ENCODE measurements at regions not wholly inside any gene's neighbourhood (a gene's known extent, or its start where the extent isn't known, plus 50 kb on each side); places are given as distances from the start of the nearest gene placed in this dataset.

GRCh38 chr13:80690208-80690607, 349.3 kb upstream of the SPRY2 start:
- BruUV-seq (replicated peaks), result no TSS peak
- in situ Hi-C loops (cut with MboI; ENCODE audit: low sequenced_read_pairs), result no loop called here

More at GRCh38 chr13:80690208-80690607, 349.3 kb upstream of the SPRY2 start:
- CTCF ChIA-PET, result no interaction called here
- H3K79me1 ChIP-seq (ENCODE audit: low read depth in 1 of 2, low read length in 2 of 2), result no peaks in the 10 kb centered on the region
- H3K4me2 ChIP-seq (ENCODE audit: low read depth, low read length), result no peak overlapping the region
- H4K8ac ChIP-seq (ENCODE audit: low read depth in 2 of 2, low read length in 2 of 2), result no peak overlapping the region
- POLR2A ChIA-PET (ENCODE audit: unreplicated experiment), result no interaction called here
- intact Hi-C loops (cut with micrococcal nuclease), result no loop called here
- H3K56ac ChIP-seq (ENCODE audit: extremely low read depth, insufficient read depth, low read length), result no peak overlapping the region
- no peak overlapping the region for H2AK5ac ChIP-seq (ENCODE audit: low read depth, low read length)
- no peak overlapping the region for H3K14ac ChIP-seq (replicated peaks; ENCODE audit: low read depth, low read length)
- dilution Hi-C loops (cut with HindIII; ENCODE audit: low sequenced_read_pairs, unreplicated experiment), result no loop called here
- no peaks in the 10 kb centered on the region for H3K4me1 ChIP-seq (ENCODE audit: control insufficient read depth, insufficient read depth, low read length)
- H3K27me3 ChIP-seq (ENCODE audit: control insufficient read depth, insufficient read depth, low read length), result no peaks in the 10 kb centered on the region
- no peaks in the 10 kb centered on the region for H3K36me3 ChIP-seq (ENCODE audit: control insufficient read depth, insufficient read depth, low read length)
- DNase-seq, result no peak
- H2AFZ ChIP-seq (replicated peaks; ENCODE audit: low read length, poor library complexity), result no peak overlapping the region
- no CpG with 5 or more reads among the region's 3 CpGs for WGBS, 2 experiments (ENCODE audit: extremely low coverage in 2 of 2, insufficient read length in 1 of 2)
- no peak for TF ChIP-seq NFE2L2 (IDR thresholded peaks at IDR 0.05; ENCODE audit: low read depth, low read length)
- no peak for TF ChIP-seq CEBPB (IDR thresholded peaks at IDR 0.05; ENCODE audit: low read depth, low read length)
- TF ChIP-seq RAD21 (IDR thresholded peaks at IDR 0.05; ENCODE audit: low read length), result no peak
- TF ChIP-seq CHD1 (IDR thresholded peaks at IDR 0.05; ENCODE audit: low read depth, low read length), result no peak
- TF ChIP-seq SMC3 (IDR thresholded peaks at IDR 0.05; ENCODE audit: low read depth, low read length), result no peak
- no peak for TF ChIP-seq MXI1 (IDR thresholded peaks at IDR 0.05; ENCODE audit: borderline replicate concordance, low read depth, low read length)
- TF ChIP-seq RFX5 (IDR thresholded peaks at IDR 0.05; ENCODE audit: low read depth, low read length), result no peak
- no peak for TF ChIP-seq RCOR1 (IDR thresholded peaks at IDR 0.05; ENCODE audit: insufficient replicate concordance, low read length)
- no peak for TF ChIP-seq FOS (IDR thresholded peaks at IDR 0.05; ENCODE audit: low read depth, low read length)
- no peak for TF ChIP-seq ELK1 (IDR thresholded peaks at IDR 0.05; ENCODE audit: borderline replicate concordance, low read depth, low read length)
- no peak for TF ChIP-seq MAFK (IDR thresholded peaks at IDR 0.05; ENCODE audit: low read depth, low read length)
- TF ChIP-seq CTCF (conservative IDR thresholded peaks at IDR 0.05; ENCODE audit: low read depth, low read length), result no peak
- TF ChIP-seq BHLHE40 (IDR thresholded peaks at IDR 0.05; ENCODE audit: low read depth, low read length), result no peak
- TF ChIP-seq POLR2A (IDR thresholded peaks at IDR 0.05; ENCODE audit: low read depth, low read length), result no peak
- no peak for TF ChIP-seq MAZ (IDR thresholded peaks at IDR 0.05; ENCODE audit: borderline replicate concordance, low read depth, low read length)
- no peak for TF ChIP-seq USF2 (IDR thresholded peaks at IDR 0.05; ENCODE audit: low read depth, low read length)
- H3K27ac ChIP-seq (ENCODE audit: insufficient read depth, low read length), result no peak overlapping the region
- H3K9ac ChIP-seq (ENCODE audit: low read depth, low read length), result no peak overlapping the region
- no peak for ATAC-seq (ENCODE audit: low read depth)
- H2BK120ac ChIP-seq (ENCODE audit: low read depth, low read length), result no peak overlapping the region
- peaks cover 5% of the 10 kb centered on the region; the same call in 1 of the 2 replicates for H3K9me3 ChIP-seq (ENCODE audit: control insufficient read depth, insufficient read depth, low read length)
- no peak overlapping the region for H2AK9ac ChIP-seq (replicated peaks; ENCODE audit: low read depth, low read length, poor library complexity)
- H3K9me1 ChIP-seq (ENCODE audit: insufficient read depth, low read length), result no peaks in the 10 kb centered on the region
- H2BK15ac ChIP-seq (ENCODE audit: low read depth, low read length), result no peak overlapping the region
- no peaks in the 10 kb centered on the region for H4K20me1 ChIP-seq (ENCODE audit: insufficient read depth, low read length)
- H4K5ac ChIP-seq (ENCODE audit: low read depth, low read length), result no peak overlapping the region
- H3K4me3 ChIP-seq (ENCODE audit: insufficient read depth, low read depth, low read length), result no peak overlapping the region
- H3K18ac ChIP-seq (ENCODE audit: low read depth, low read length), result no peak overlapping the region
- H2BK5ac ChIP-seq (ENCODE audit: low read depth, low read length, poor library complexity, severe bottlenecking), result no peak overlapping the region
- H3K23ac ChIP-seq (ENCODE audit: low read depth, low read length), result no peak overlapping the region
- no peak overlapping the region for H2BK20ac ChIP-seq (ENCODE audit: low read depth, low read length)
- H4K91ac ChIP-seq (ENCODE audit: insufficient read depth, low read depth, low read length), result no peak overlapping the region
- H3K4ac ChIP-seq (ENCODE audit: low read depth, low read length), result no peak overlapping the region

All from IMR-90 (cell line).